IMR-90 (cell line): ENCODE measurements at regions not wholly inside any gene's neighbourhood (a gene's known extent, or its start where the extent isn't known, plus 50 kb on each side); places are given as distances from the start of the nearest gene placed in this dataset.

Source experiments
- ATAC-seq: fragments of 200-7000 bp; cut with Tn5 transposase; 2 replicates; pipeline ENCODE4 v1.9.1; 2020; ENCODE audit warnings: low read depth, mild to moderate bottlenecking, moderate library complexity
- BruUV-seq: library from RNA; stranded (reverse); fragments of 400-500 nt; replicated peaks from 2 replicates; lab custom pipeline; 2021; lab: Mats Ljungman, UMichigan
- CTCF ChIA-PET: fragments of 300-600 bp; formaldehyde crosslinking; extraction: SDS; loops from one replicate; lab custom pipeline; 2021; ENCODE audit warnings: antibody characterized with exemption; lab: Yijun Ruan, JAX
- POLR2A ChIA-PET: fragments of 300-600 bp; sonication (Branson Sonifier 250); formaldehyde crosslinking; loops from one replicate; lab custom pipeline; 2022; ENCODE audit warnings: antibody characterized with exemption; ENCODE audit not compliant: unreplicated experiment; lab: Charles Lee
- DNase-seq: peaks from one replicate; pipeline ENCODE4 v3.0.0; 2013
- H2AFZ ChIP-seq: replicated peaks from 2 replicates; pipeline ENCODE3; 2013; ENCODE audit warnings: low read length, mild to moderate bottlenecking; ENCODE audit not compliant: poor library complexity
- H2AK5ac ChIP-seq: 2 replicates; pipeline ENCODE4 v1.6.1; 2013; ENCODE audit warnings: low read depth, low read length, inconsistent platforms
- H2AK9ac ChIP-seq: replicated peaks from 2 replicates; pipeline ENCODE3; 2013; ENCODE audit warnings: mild to moderate bottlenecking, low read depth, low read length, moderate library complexity; ENCODE audit not compliant: poor library complexity
- H2BK120ac ChIP-seq: 2 replicates; pipeline ENCODE4 v1.6.1; 2013; ENCODE audit warnings: low read depth, low read length, inconsistent platforms
- H2BK15ac ChIP-seq: 3 replicates; pipeline ENCODE4 v1.6.1; 2013; ENCODE audit warnings: low read depth, low read length, inconsistent platforms
- H2BK20ac ChIP-seq: 2 replicates; pipeline ENCODE4 v1.6.1; 2013; ENCODE audit warnings: low read depth, mild to moderate bottlenecking, inconsistent platforms, low read length, moderate library complexity
- H2BK5ac ChIP-seq: 2 replicates; pipeline ENCODE4 v1.6.1; 2013; ENCODE audit warnings: mild to moderate bottlenecking, low read depth, low read length, inconsistent platforms; ENCODE audit not compliant: poor library complexity, severe bottlenecking
- H3K14ac ChIP-seq: replicated peaks from 2 replicates; pipeline ENCODE4 v1.6.1; 2013; ENCODE audit warnings: low read depth, low read length, inconsistent platforms
- H3K18ac ChIP-seq: 2 replicates; pipeline ENCODE4 v1.6.1; 2013; ENCODE audit warnings: low read depth, low read length, control low read depth
- H3K23ac ChIP-seq: 2 replicates; pipeline ENCODE4 v1.6.1; 2013; ENCODE audit warnings: low read depth, low read length, inconsistent platforms
- H3K27ac ChIP-seq: 2 replicates; pipeline ENCODE4 v1.5.1; 2013; ENCODE audit warnings: mild to moderate bottlenecking, control low read depth, low read length; ENCODE audit not compliant: insufficient read depth
- H3K27me3 ChIP-seq: 2 replicates; pipeline ENCODE4 v1.6.1; 2013; ENCODE audit warnings: low read length; ENCODE audit not compliant: control insufficient read depth, insufficient read depth
- H3K36me3 ChIP-seq: 2 replicates; pipeline ENCODE4 v1.6.1; 2013; ENCODE audit warnings: low read length, mixed read lengths; ENCODE audit not compliant: control insufficient read depth, insufficient read depth
- H3K4ac ChIP-seq: 2 replicates; pipeline ENCODE4 v1.6.1; 2013; ENCODE audit warnings: low read depth, low read length, inconsistent platforms
- H3K4me1 ChIP-seq: 2 replicates; pipeline ENCODE4 v1.6.1; 2013; ENCODE audit warnings: low read length, mixed read lengths; ENCODE audit not compliant: control insufficient read depth, insufficient read depth
- H3K4me2 ChIP-seq: 2 replicates; pipeline ENCODE4 v1.6.1; 2013; ENCODE audit warnings: low read depth, mild to moderate bottlenecking, control low read depth, low read length, moderate library complexity
- H3K4me3 ChIP-seq: 2 replicates; pipeline ENCODE4 v1.5.1; 2013; ENCODE audit warnings: low read depth, mild to moderate bottlenecking, control low read depth, low read length, moderate library complexity; ENCODE audit not compliant: insufficient read depth
- H3K56ac ChIP-seq: 2 replicates; pipeline ENCODE4 v1.6.1; 2013; ENCODE audit warnings: low read length, inconsistent platforms; ENCODE audit not compliant: insufficient read depth; ENCODE audit errors: extremely low read depth
- H3K79me1 ChIP-seq, 2 experiments: 2 replicates each; pipeline ENCODE4 v1.6.1; 2013; ENCODE audit warnings: low read length in 2 of 2, inconsistent platforms in 1 of 2, low read depth in 1 of 2
- H3K9ac ChIP-seq: 2 replicates; pipeline ENCODE4 v1.6.1; 2013; ENCODE audit warnings: low read depth, low read length, control low read depth
- H3K9me1 ChIP-seq: 2 replicates; pipeline ENCODE4 v1.6.1; 2013; ENCODE audit warnings: low read length, inconsistent platforms; ENCODE audit not compliant: insufficient read depth
- H3K9me3 ChIP-seq: 2 replicates; pipeline ENCODE4 v1.6.1; 2013; ENCODE audit warnings: low read length; ENCODE audit not compliant: control insufficient read depth, insufficient read depth
- H4K20me1 ChIP-seq: 2 replicates; pipeline ENCODE4 v1.6.1; 2013; ENCODE audit warnings: low read length, inconsistent platforms; ENCODE audit not compliant: insufficient read depth
- H4K5ac ChIP-seq: 2 replicates; pipeline ENCODE4 v1.6.1; 2013; ENCODE audit warnings: mild to moderate bottlenecking, low read depth, low read length, control low read depth
- H4K8ac ChIP-seq, 2 experiments: 2 replicates each; pipeline ENCODE4 v1.6.1; 2013; ENCODE audit warnings: low read depth in 2 of 2, low read length in 2 of 2, control low read depth in 1 of 2, inconsistent platforms in 1 of 2
- H4K91ac ChIP-seq: 2 replicates; pipeline ENCODE4 v1.6.1; 2013; ENCODE audit warnings: low read depth, low read length, inconsistent platforms; ENCODE audit not compliant: insufficient read depth
- BHLHE40 ChIP-seq: fragments of 150-350 bp; IDR thresholded peaks from 2 replicates; pipeline ENCODE4 v1.6.1; 2016; ENCODE audit warnings: mild to moderate bottlenecking, low read depth, low read length
- CEBPB ChIP-seq: IDR thresholded peaks from 2 replicates; pipeline ENCODE4 v1.6.1; 2012; ENCODE audit warnings: low read depth, low read length, improper control_type of control experiment
- MAFK ChIP-seq: IDR thresholded peaks from 2 replicates; pipeline ENCODE4 v1.6.1; 2012; ENCODE audit warnings: low read depth, low read length, improper control_type of control experiment
- POLR2A ChIP-seq: IDR thresholded peaks from 2 replicates; pipeline ENCODE4 v1.6.1; 2012; ENCODE audit warnings: mild to moderate bottlenecking, low read depth, low read length
- RAD21 ChIP-seq: IDR thresholded peaks from 2 replicates; pipeline ENCODE4 v1.6.1; 2012; ENCODE audit warnings: low read length, improper control_type of control experiment
- SMC3 ChIP-seq: fragments of 150-350 bp; IDR thresholded peaks from 2 replicates; pipeline ENCODE4 v1.6.1; 2016; ENCODE audit warnings: low read depth, mild to moderate bottlenecking, antibody characterized with exemption, low read length, moderate library complexity
- USF2 ChIP-seq: fragments of 150-350 bp; IDR thresholded peaks from 2 replicates; pipeline ENCODE4 v1.6.1; 2017; ENCODE audit warnings: mild to moderate bottlenecking, antibody characterized with exemption, low read length, low read depth
- WGBS, 2 experiments: methylation state at CpG; one replicate each; pipeline versions ENCODE4 v1.1.5 to v1.1.7; 2013; ENCODE audit warnings: missing lambda C conversion rate in 2 of 2; ENCODE audit not compliant: insufficient read length in 1 of 2; ENCODE audit errors: extremely low coverage in 2 of 2; 5-methylcytosine and 5-hydroxymethylcytosine counted together
- dilution Hi-C: fragments of 300-500 bp; cut with HindIII; formaldehyde crosslinking; loops from one replicate; pipeline ENCODE4 v1.14.3; 2018; ENCODE audit warnings: low sequenced_read_pairs; ENCODE audit not compliant: unreplicated experiment
- in situ Hi-C: fragments of 300-500 bp; cut with MboI; formaldehyde crosslinking; loops from 3 replicates; pipeline ENCODE4 v1.14.3; 2019; ENCODE audit warnings: low sequenced_read_pairs, inconsistent platforms, mixed read lengths
- intact Hi-C: fragments of 100-400 bp; cut with micrococcal nuclease; formaldehyde crosslinking; loops from 2 replicates; pipeline ENCODE4 v1.10.0; 2022

GRCh38 chrX:128408842-128409241, 356.6 kb upstream of the ACTRT1 start:
- Histone ChIP-seq H4K8ac (no peak overlapping the region), H3K4ac (no peak overlapping the region), H3K9me1 (no peaks in the 10 kb centered on the region), H3K9ac (no peak overlapping the region), H3K18ac (no peak overlapping the region), H3K27ac (no peak overlapping the region), H4K91ac (no peak overlapping the region), H3K14ac (no peak overlapping the region), H4K20me1 (no peaks in the 10 kb centered on the region), H2BK15ac (no peak overlapping the region), H3K9me3 (no peaks in the 10 kb centered on the region), H3K23ac (no peak overlapping the region), H3K4me3 (no peak overlapping the region), H3K4me1 (no peaks in the 10 kb centered on the region), H3K27me3 (no peaks in the 10 kb centered on the region), H3K36me3 (no peaks in the 10 kb centered on the region), H2AK5ac (no peak overlapping the region), H2AFZ (no peak overlapping the region), H3K56ac (no peak overlapping the region), H2AK9ac (no peak overlapping the region), H3K4me2 (no peak overlapping the region), H2BK120ac (no peak overlapping the region), H2BK5ac (no peak overlapping the region), H2BK20ac (no peak overlapping the region), H3K79me1 (no peaks in the 10 kb centered on the region), H4K5ac (no peak overlapping the region)
- dilution Hi-C loops, result no loop called here
- in situ Hi-C loops, result no loop called here
- POLR2A ChIA-PET, result interaction anchor here (0.5 kb wide), 1 partner anchor 1227 kb away, joined by 3 read pairs; no protein-coding TSS in a partner anchor
- DNase-seq, result no peak
- CTCF ChIA-PET, result no interaction called here
- WGBS, 2 experiments, result no CpG with 5 or more reads among the region's 3 CpGs
- intact Hi-C loops, result no loop called here
- ATAC-seq, result no peak
- TF ChIP-seq CEBPB, result no peak
- no peak for TF ChIP-seq SMC3
- TF ChIP-seq RAD21, result no peak
- TF ChIP-seq USF2, result no peak
- no peak for TF ChIP-seq BHLHE40
- TF ChIP-seq POLR2A, result no peak
- TF ChIP-seq MAFK, result no peak
- no TSS peak for BruUV-seq
